GM12878 (cell line): ENCODE measurements at regions not wholly inside any gene's neighbourhood (a gene's known extent, or its start where the extent isn't known, plus 50 kb on each side); places are given as distances from the start of the nearest gene placed in this dataset.

Experiments
- ATF3 ChIP-seq: IDR thresholded peaks from 2 replicates; pipeline ENCODE4 v1.6.1; 2011; ENCODE audit warnings: low read depth, mild to moderate bottlenecking, low read length, moderate library complexity, borderline replicate concordance; ENCODE audit errors: extremely low read depth
- CBX5 ChIP-seq: sonication (generic); IDR thresholded peaks from 2 replicates; pipeline ENCODE4 v1.6.1; 2016; ENCODE audit warnings: low read depth, moderate library complexity, mild to moderate bottlenecking, inconsistent platforms
- EP300 ChIP-seq, 2 experiments: fragments of 150-350 bp in 1 of 2; IDR thresholded peaks; 2 replicates each; pipeline ENCODE4 v1.6.1; 2011 to 2012; ENCODE audit warnings: low read depth in 2 of 2, low read length in 2 of 2, borderline replicate concordance in 1 of 2, improper control_type of control experiment in 1 of 2, inconsistent platforms in 1 of 2; ENCODE audit not compliant: control insufficient read depth in 1 of 2
- GABPA ChIP-seq: IDR thresholded peaks from 2 replicates; pipeline ENCODE4 v1.6.1; 2014; ENCODE audit warnings: antibody characterized with exemption, low read depth, mild to moderate bottlenecking, inconsistent platforms
- HCFC1 ChIP-seq: fragments of 150-350 bp; IDR thresholded peaks from 2 replicates; pipeline ENCODE4 v1.6.1; 2014; ENCODE audit warnings: low read length
- MYC ChIP-seq: IDR thresholded peaks from 2 replicates; pipeline ENCODE4 v1.6.1; 2011; ENCODE audit warnings: mild to moderate bottlenecking, low read length, moderate library complexity, inconsistent platforms; ENCODE audit not compliant: insufficient read depth, insufficient replicate concordance, insufficient read length, severe bottlenecking
- NFXL1 ChIP-seq: fragments of 450-650 bp; IDR thresholded peaks from 2 replicates; pipeline ENCODE4 v1.6.1; 2017; ENCODE audit warnings: antibody characterized with exemption, mild to moderate bottlenecking, borderline replicate concordance
- POLR2A ChIP-seq: IDR thresholded peaks from 2 replicates; pipeline ENCODE4 v1.6.1; 2011; ENCODE audit warnings: low read depth, mild to moderate bottlenecking, low read length
- TF ChIP-seq, protein P1 (sequence below), 3 experiments: IDR thresholded peaks in 2 of 3; conservative IDR thresholded peaks in 1 of 3; 2 replicates each; pipeline ENCODE4 v1.5.1; 2011; ENCODE audit warnings: low read depth in 3 of 3, low read length in 3 of 3, mild to moderate bottlenecking in 3 of 3, control low read depth in 2 of 3, moderate library complexity in 2 of 3, inconsistent platforms in 1 of 3, mixed read lengths in 1 of 3; ENCODE audit not compliant: control insufficient read depth in 2 of 3, insufficient read depth in 1 of 3; ENCODE audit errors: extremely low read depth in 1 of 3
- TF ChIP-seq, protein P2 (sequence below): fragments of 150-350 bp; IDR thresholded peaks from 2 replicates; pipeline ENCODE4 v1.6.1; 2016; ENCODE audit warnings: low read depth, low read length
- TF ChIP-seq, protein P3 (sequence below): IDR thresholded peaks from 2 replicates; pipeline ENCODE4 v1.6.1; 2012; ENCODE audit warnings: mild to moderate bottlenecking, low read depth, low read length

DNA sequence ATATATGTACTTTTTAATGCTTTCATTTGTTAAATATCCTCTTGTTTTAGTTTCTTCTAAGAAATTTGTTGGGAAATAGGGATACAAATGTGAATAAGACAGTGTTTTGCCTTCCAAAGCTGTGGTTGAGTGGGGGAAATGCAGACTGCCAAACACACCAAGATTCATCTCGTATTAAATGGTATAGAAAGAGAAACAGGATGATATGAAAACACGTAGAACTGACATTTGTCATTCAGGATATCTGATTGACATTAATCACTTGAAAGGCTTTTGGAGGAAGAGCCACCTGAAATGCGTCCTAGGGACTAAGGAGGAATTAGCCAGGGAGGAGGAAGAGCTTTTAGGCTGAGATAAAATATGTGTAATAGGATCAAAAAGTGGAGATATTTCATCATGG, 287.4 kb upstream of the SEMA3C start:
- no peak for TF ChIP-seq ATF3
- TF ChIP-seq GABPA, result no peak
- TF ChIP-seq, protein P1, sequence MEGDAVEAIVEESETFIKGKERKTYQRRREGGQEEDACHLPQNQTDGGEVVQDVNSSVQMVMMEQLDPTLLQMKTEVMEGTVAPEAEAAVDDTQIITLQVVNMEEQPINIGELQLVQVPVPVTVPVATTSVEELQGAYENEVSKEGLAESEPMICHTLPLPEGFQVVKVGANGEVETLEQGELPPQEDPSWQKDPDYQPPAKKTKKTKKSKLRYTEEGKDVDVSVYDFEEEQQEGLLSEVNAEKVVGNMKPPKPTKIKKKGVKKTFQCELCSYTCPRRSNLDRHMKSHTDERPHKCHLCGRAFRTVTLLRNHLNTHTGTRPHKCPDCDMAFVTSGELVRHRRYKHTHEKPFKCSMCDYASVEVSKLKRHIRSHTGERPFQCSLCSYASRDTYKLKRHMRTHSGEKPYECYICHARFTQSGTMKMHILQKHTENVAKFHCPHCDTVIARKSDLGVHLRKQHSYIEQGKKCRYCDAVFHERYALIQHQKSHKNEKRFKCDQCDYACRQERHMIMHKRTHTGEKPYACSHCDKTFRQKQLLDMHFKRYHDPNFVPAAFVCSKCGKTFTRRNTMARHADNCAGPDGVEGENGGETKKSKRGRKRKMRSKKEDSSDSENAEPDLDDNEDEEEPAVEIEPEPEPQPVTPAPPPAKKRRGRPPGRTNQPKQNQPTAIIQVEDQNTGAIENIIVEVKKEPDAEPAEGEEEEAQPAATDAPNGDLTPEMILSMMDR (IDR thresholded peaks at IDR 0.05 in 2 of 3, conservative IDR thresholded peaks at IDR 0.05 in 1 of 3; ENCODE audit: control insufficient read depth in 2 of 3, extremely low read depth in 1 of 3, insufficient read depth in 1 of 3, low read depth in 3 of 3, low read length in 3 of 3), result no peak
- TF ChIP-seq, protein P2, sequence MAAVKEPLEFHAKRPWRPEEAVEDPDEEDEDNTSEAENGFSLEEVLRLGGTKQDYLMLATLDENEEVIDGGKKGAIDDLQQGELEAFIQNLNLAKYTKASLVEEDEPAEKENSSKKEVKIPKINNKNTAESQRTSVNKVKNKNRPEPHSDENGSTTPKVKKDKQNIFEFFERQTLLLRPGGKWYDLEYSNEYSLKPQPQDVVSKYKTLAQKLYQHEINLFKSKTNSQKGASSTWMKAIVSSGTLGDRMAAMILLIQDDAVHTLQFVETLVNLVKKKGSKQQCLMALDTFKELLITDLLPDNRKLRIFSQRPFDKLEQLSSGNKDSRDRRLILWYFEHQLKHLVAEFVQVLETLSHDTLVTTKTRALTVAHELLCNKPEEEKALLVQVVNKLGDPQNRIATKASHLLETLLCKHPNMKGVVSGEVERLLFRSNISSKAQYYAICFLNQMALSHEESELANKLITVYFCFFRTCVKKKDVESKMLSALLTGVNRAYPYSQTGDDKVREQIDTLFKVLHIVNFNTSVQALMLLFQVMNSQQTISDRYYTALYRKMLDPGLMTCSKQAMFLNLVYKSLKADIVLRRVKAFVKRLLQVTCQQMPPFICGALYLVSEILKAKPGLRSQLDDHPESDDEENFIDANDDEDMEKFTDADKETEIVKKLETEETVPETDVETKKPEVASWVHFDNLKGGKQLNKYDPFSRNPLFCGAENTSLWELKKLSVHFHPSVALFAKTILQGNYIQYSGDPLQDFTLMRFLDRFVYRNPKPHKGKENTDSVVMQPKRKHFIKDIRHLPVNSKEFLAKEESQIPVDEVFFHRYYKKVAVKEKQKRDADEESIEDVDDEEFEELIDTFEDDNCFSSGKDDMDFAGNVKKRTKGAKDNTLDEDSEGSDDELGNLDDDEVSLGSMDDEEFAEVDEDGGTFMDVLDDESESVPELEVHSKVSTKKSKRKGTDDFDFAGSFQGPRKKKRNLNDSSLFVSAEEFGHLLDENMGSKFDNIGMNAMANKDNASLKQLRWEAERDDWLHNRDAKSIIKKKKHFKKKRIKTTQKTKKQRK, result no peak
- no peak for TF ChIP-seq NFXL1
- TF ChIP-seq HCFC1, result no peak
- no peak for TF ChIP-seq POLR2A
- TF ChIP-seq, protein P3, sequence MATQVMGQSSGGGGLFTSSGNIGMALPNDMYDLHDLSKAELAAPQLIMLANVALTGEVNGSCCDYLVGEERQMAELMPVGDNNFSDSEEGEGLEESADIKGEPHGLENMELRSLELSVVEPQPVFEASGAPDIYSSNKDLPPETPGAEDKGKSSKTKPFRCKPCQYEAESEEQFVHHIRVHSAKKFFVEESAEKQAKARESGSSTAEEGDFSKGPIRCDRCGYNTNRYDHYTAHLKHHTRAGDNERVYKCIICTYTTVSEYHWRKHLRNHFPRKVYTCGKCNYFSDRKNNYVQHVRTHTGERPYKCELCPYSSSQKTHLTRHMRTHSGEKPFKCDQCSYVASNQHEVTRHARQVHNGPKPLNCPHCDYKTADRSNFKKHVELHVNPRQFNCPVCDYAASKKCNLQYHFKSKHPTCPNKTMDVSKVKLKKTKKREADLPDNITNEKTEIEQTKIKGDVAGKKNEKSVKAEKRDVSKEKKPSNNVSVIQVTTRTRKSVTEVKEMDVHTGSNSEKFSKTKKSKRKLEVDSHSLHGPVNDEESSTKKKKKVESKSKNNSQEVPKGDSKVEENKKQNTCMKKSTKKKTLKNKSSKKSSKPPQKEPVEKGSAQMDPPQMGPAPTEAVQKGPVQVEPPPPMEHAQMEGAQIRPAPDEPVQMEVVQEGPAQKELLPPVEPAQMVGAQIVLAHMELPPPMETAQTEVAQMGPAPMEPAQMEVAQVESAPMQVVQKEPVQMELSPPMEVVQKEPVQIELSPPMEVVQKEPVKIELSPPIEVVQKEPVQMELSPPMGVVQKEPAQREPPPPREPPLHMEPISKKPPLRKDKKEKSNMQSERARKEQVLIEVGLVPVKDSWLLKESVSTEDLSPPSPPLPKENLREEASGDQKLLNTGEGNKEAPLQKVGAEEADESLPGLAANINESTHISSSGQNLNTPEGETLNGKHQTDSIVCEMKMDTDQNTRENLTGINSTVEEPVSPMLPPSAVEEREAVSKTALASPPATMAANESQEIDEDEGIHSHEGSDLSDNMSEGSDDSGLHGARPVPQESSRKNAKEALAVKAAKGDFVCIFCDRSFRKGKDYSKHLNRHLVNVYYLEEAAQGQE, result no peak
- no peak for TF ChIP-seq MYC
- no peak for TF ChIP-seq CBX5
- TF ChIP-seq EP300 (IDR thresholded peaks at IDR 0.05; ENCODE audit: borderline replicate concordance in 1 of 2, control insufficient read depth in 1 of 2, low read depth in 2 of 2, low read length in 2 of 2), result no peak
